CD4-positive, alpha-beta T cell treated with Interleukin-21 for 1 hour (primary cell): ENCODE measurements at regions not wholly inside any gene's neighbourhood (a gene's known extent, or its start where the extent isn't known, plus 50 kb on each side); places are given as distances from the start of the nearest gene placed in this dataset.
"Not testable (repeated sequence)": the region's sequence is repeated elsewhere in the genome, so short reads cannot be mapped to it uniquely, and the experiment has no call there.

Experiments used
- DNase-seq: peaks from one replicate; pipeline ENCODE4 v3.0.0-alpha.2; 2020

- DNase-seq = no peak
Observed at GRCh38 chr16:76612497-76612896, 335.3 kb downstream of the CNTNAP4 start.

DNA sequence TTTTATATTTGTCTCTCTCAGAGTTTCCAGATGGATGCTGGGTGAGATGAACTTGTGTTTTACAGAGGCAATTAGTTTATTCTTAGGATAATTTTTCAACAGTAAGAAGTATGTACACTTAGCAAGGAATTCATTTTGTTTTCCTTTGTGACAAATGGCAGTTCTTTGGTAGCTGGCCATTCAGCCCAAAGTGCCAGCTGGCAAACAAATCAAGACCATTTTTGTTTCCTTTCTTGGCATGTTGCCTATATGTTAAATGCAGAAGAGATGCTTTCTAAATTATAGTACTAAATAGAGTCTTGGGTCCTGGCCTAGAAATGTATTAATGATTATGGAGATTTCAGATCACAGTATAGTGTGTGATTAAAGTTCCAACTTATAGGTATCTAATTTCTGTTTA, 337.1 kb downstream of the CNTNAP4 start:
- DNase-seq = no peak

DNA sequence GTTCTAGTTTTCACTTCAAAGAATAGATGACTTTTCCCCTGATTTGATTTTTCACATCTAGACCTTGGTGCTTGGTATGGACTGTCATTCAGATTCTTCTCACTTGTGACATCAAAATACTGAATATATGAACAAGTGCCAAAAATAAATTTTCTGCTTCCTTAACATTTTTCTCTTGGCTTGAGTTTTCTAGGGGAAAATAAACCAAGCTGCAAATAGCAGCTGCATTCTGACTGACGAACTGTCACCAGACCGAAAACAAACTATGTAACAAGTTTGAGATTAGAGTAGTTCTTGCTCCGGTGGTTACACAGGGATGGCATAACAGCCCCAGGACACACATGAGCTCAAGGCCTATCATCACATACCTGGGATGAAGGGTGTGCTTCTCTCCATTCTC, 345.7 kb downstream of the CNTNAP4 start:
- no peak for DNase-seq

DNA sequence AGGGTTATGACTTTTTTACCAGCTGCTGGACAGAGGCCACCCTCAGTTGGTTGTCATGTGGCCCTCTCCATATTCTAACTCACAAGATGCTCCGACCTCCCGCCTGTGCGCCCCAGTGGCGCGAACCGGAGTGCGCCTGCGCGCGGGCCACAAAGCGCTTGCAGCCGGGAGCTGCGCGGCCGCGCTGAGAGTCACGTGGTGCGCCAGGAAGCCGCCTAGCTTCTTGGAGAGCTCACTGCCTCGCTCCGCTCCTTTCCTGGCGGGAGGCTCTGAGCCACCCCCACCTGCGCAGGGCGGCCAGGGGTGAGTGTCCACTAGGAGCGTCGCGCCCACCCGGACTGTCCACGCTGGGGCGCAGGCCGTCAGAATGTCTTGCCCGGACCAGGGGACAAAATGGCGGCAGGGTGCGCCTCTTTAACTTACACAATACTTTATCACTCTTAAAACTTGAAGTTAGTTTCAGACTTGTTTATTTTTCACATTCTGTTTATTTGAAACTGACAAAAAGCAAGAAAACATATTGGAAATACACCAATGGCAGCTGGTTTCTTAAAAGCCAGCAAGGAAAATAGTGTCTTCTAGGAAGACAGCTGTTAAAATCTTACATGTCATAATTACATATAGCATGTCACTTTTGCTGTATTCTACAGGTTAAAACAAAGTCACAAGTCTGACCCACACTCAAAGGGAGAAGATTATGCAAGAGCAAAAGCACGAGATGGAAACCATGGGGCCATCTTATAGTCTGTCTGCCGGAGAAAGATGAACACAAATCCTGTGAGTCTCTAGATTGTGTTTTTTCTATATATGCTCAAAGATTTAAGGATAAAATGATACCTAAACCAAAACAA, 357.9 kb downstream of the CNTNAP4 start:
- peak; percentile 9 for DNase-seq

GRCh38 chr16:76639685-76640289, 362.6 kb downstream of the CNTNAP4 start:
- DNase-seq = no peak

DNA sequence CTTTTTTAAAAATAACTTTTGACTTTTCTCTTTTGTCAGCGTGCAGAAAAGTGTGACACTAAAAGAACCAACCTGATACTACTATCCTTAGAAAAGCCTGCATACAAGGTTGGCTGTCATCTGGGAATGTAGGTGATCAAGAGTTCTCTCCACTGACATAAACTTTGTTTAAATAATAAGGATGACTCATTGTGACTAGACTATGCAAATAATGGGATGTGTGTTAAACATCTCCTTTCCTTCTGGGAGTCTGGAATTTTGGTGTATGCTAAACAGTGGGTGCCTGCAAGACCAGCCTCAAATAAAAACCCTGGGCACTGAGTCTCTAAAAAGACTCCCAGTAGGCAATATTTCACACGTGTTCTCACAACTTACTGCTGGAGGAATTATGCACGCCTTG, 373.4 kb downstream of the CNTNAP4 start:
- no peak for DNase-seq

GRCh38 chr16:76653390-76654026, 376.3 kb downstream of the CNTNAP4 start:
- DNase-seq = no peak

- no peak for DNase-seq
Observed at GRCh38 chr16:76654088-76654820, 377.1 kb downstream of the CNTNAP4 start.

GRCh38 chr16:76656994-76657393, 379.8 kb downstream of the CNTNAP4 start:
- no peak for DNase-seq

GRCh38 chr16:76661691-76662235, 384.6 kb downstream of the CNTNAP4 start:
- DNase-seq = no peak

GRCh38 chr16:76665571-76666275, 388.5 kb downstream of the CNTNAP4 start:
- no peak for DNase-seq

- no peak for DNase-seq
Observed at GRCh38 chr16:76668207-76668725, 391.1 kb downstream of the CNTNAP4 start.

GRCh38 chr16:76669288-76669687, 392.1 kb downstream of the CNTNAP4 start:
- no peak for DNase-seq

DNA sequence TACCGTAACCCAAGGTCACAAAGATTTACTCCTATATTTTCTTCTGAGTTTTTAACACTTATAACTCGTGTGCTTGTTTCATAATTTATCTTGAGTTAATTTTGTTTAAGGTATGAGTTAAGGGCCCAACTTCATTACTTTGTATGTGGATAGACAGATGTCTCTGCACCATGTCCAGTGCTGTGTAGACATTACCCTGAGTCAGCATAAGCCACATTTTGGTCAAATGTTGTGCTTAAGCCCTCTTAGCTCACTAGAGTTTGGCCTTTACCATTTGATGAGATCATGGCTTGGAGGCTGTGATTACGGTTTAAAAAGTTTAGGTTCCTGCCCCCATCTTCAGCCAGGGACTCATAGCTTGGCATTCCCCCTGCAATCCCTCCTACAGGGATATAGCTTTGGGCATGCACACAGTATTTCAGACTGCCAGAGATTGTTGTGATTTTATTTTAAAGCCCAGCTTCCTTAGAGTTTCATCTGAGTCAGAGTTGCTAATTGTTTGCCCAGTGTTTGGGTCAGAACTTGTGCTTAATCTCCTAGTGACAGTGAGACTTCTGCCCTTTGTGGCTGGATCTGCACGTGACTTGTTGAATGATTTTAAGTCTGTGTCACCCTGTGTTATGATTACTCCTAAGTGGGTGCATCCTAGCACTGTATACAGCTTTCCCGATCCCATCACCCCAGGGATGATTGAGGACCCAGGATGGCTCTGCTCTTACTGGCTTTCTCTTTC, 393.1 kb downstream of the CNTNAP4 start:
- DNase-seq = no peak

- DNase-seq = no peak
Observed at GRCh38 chr16:76676356-76676755, 399.2 kb downstream of the CNTNAP4 start.

GRCh38 chr16:76681296-76681695, 404.1 kb downstream of the CNTNAP4 start:
- DNase-seq = no peak

DNA sequence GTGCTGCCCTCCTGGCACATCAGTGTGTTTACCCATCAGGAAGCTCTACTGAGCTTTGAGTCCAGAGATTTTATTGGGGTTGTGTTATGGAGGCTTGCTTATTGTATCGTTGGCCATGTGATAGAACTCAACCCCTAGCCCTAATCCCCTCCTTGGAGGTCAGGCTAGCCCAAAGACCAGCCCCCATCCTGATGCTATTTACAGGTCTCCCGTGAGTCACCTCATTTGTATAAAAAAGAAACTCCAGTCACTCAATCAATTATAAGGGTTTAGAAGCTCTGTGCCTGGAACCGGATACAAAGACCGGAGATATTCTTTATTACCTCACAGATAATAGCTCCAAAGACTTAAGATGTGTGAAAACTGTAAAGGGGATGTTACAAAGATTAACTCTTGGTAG, 405.9 kb downstream of the CNTNAP4 start:
- DNase-seq = no peak

DNA sequence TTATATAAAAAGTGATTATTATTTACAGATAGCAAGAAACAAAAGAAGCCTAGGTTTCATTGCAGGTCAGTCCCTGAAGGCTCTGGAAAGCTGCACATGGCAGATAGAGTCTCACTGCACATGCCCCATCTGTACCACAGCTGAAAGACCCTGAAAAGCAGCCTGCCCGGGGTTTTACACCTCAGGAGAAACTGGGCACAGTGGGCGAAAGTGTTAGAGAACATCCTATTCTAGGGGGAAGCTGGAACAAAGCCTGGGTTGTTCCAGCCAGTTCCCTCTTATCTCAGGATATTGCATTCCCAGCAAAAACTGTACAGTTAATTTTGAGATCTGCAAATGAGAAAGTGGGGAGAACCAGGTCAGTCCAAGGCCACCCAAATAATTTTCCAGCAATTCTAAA, 419.7 kb downstream of the CNTNAP4 start:
- DNase-seq = no peak

- DNase-seq = no peak
Observed at GRCh38 chr16:76705892-76706291, 428.7 kb downstream of the CNTNAP4 start.

DNA sequence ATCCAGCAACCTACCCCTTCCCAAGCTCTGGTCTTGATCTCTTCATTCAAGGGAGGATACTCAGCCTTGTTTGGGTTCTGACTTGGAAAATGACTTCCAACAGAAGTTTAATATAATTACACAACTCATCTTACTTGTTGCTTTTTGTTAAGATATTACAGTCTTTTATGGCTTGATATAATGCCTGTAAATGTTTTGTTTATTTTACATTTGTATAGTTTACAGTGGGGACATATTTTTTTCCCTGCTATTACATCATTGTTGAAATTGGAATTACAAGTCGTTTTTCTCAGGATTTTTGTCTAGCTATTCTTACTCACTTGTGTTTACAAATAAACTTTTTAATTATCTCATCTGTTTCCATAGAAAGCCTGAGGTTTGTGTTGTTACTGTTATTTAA, 436.0 kb downstream of the CNTNAP4 start:
- DNase-seq = no peak

DNA sequence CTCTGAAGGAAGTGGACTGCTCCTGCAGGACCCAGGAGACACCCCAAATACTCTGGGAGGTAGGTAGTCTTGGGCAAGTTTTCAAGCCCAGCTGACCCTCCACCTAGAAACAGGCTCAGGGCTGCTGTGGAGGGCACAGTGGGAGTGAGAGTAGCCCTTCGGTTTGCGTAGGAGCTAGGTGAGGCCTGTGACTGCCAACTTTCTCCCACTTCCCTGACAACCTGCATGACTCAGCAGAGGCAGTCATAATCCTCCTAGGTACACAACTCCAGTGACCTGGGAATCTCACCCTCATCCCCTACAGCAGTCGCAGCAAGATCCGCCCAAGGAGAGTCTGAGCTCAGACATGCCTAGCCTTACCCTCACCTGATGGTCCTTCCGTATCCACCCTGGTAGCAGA, 439.1 kb downstream of the CNTNAP4 start:
- not testable (repeated sequence) for DNase-seq
